ENCODE measurements at regions not wholly inside any gene's neighbourhood (a gene's known extent, or its start where the extent isn't known, plus 50 kb on each side); places are given as distances from the start of the nearest gene placed in this dataset.

DNA sequence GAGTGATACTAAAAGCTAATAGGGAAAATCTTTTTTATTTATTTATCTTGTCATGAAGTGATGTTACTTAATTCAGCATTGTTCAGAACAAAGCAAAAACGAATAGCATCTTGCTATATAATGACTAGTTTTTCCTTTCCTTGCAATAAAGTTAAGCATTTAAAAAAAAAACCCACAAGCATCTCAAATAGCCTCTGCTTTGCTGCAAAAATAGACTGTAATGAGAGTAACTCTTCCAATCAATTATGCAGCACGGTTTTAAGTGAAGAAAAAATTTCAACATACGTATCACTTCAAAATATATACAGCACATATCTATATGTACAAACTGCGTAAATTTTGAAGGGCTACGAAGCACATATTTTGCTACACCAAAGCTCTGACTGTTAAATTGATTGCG is 153.3 kb upstream of the VRK2 start:
- no peaks in the 10 kb centered on the region for H3K4me1 ChIP-seq (ENCODE audit: control insufficient read depth in 1 of 2, insufficient read depth in 2 of 2, low read depth in 1 of 2, low read length in 1 of 2)
- H3F3A ChIP-seq (replicated peaks; ENCODE audit: insufficient read depth), result no peaks in the 10 kb centered on the region
- ChIA-PET POLR2A (no interaction called here), CTCF (interaction anchor here (1.9 kb wide), 1 partner anchor 12 kb away, joined by 6 read pairs; no protein-coding TSS in a partner anchor)
- H3K9ac ChIP-seq, result no peak overlapping the region
- H3K27me3 ChIP-seq (ENCODE audit: insufficient read depth), result no peaks in the 10 kb centered on the region
- DNase-seq, result no peak
- H3K27ac ChIP-seq (ENCODE audit: low read depth in 2 of 2, low read length in 1 of 2), result no peak overlapping the region
- no peaks in the 10 kb centered on the region for H3K9me2 ChIP-seq
- 63% methylated on average over 6 of the region's 6 CpGs for WGBS (ENCODE audit: low lambda C conversion rate)
- H3K79me2 ChIP-seq (ENCODE audit: insufficient read depth), result no peaks in the 10 kb centered on the region
- no peak overlapping the region for H3K4me2 ChIP-seq
- TF ChIP-seq RCOR1 (IDR thresholded peaks at IDR 0.05; ENCODE audit: low read length), result no peak
- no peak for TF ChIP-seq MXI1 (IDR thresholded peaks at IDR 0.05; ENCODE audit: low read depth, low read length)
- TF ChIP-seq, protein P1, sequence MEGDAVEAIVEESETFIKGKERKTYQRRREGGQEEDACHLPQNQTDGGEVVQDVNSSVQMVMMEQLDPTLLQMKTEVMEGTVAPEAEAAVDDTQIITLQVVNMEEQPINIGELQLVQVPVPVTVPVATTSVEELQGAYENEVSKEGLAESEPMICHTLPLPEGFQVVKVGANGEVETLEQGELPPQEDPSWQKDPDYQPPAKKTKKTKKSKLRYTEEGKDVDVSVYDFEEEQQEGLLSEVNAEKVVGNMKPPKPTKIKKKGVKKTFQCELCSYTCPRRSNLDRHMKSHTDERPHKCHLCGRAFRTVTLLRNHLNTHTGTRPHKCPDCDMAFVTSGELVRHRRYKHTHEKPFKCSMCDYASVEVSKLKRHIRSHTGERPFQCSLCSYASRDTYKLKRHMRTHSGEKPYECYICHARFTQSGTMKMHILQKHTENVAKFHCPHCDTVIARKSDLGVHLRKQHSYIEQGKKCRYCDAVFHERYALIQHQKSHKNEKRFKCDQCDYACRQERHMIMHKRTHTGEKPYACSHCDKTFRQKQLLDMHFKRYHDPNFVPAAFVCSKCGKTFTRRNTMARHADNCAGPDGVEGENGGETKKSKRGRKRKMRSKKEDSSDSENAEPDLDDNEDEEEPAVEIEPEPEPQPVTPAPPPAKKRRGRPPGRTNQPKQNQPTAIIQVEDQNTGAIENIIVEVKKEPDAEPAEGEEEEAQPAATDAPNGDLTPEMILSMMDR (IDR thresholded peaks at IDR 0.05), result no peak
- TF ChIP-seq ELF1 (IDR thresholded peaks at IDR 0.05), result no peak
- TF ChIP-seq EP300 (IDR thresholded peaks at IDR 0.05; ENCODE audit: borderline replicate concordance in 1 of 2, low read depth in 1 of 2, low read length in 1 of 2), result no peak
- no peak for TF ChIP-seq NFIC (IDR thresholded peaks at IDR 0.05; ENCODE audit: borderline replicate concordance)
- TF ChIP-seq IRF3 (IDR thresholded peaks at IDR 0.05; ENCODE audit: low read depth, low read length), result no peak
- no peak for TF ChIP-seq MAX (IDR thresholded peaks at IDR 0.05; ENCODE audit: low read depth)
- TF ChIP-seq TAF1 (IDR thresholded peaks at IDR 0.05; ENCODE audit: borderline replicate concordance, low read depth, low read length), result no peak
- no peak for TF ChIP-seq USF1 (IDR thresholded peaks at IDR 0.05; ENCODE audit: borderline replicate concordance, low read depth)
- no peak for TF ChIP-seq CHD2 (IDR thresholded peaks at IDR 0.05; ENCODE audit: low read length, partially characterized antibody)
- no peak for TF ChIP-seq SMC3 (IDR thresholded peaks at IDR 0.05; ENCODE audit: low read depth, low read length)
- TF ChIP-seq MEF2A (IDR thresholded peaks at IDR 0.05; ENCODE audit: borderline replicate concordance, low read depth), result no peak
- H4K20me1 ChIP-seq (ENCODE audit: insufficient read depth), result no peaks in the 10 kb centered on the region
- H3K36me3 ChIP-seq (replicated peaks in 1 of 2; ENCODE audit: control insufficient read depth in 1 of 2, insufficient read depth in 2 of 2, low read length in 1 of 2), result no peaks in the 10 kb centered on the region
- no peaks in the 10 kb centered on the region for H3K9me3 ChIP-seq
- H3K4me3 ChIP-seq (ENCODE audit: low read depth in 2 of 2, low read length in 1 of 2), result no peak overlapping the region
- no peak overlapping the region for H2AFZ ChIP-seq (ENCODE audit: low read depth)

- Histone ChIP-seq H2AFZ (ENCODE audit: low read depth) (no peak overlapping the region), H3F3A (replicated peaks; ENCODE audit: insufficient read depth) (no peaks in the 10 kb centered on the region), H3K27me3 (ENCODE audit: insufficient read depth) (no peaks in the 10 kb centered on the region), H3K4me3 (ENCODE audit: low read depth in 2 of 2, low read length in 1 of 2) (no peak overlapping the region), H3K4me1 (ENCODE audit: control insufficient read depth in 1 of 2, insufficient read depth in 2 of 2, low read depth in 1 of 2, low read length in 1 of 2) (no peaks in the 10 kb centered on the region), H3K79me2 (ENCODE audit: insufficient read depth) (no peaks in the 10 kb centered on the region), H4K20me1 (ENCODE audit: insufficient read depth) (no peaks in the 10 kb centered on the region), H3K9me2 (no peaks in the 10 kb centered on the region), H3K36me3 (replicated peaks in 1 of 2; ENCODE audit: control insufficient read depth in 1 of 2, insufficient read depth in 2 of 2, low read length in 1 of 2) (no peaks in the 10 kb centered on the region), H3K4me2 (no peak overlapping the region), H3K9me3 (no peaks in the 10 kb centered on the region), H3K27ac (ENCODE audit: low read depth in 2 of 2, low read length in 1 of 2) (no peak overlapping the region), H3K9ac (no peak overlapping the region)
- 63% methylated on average over 1 of the region's 1 CpG for WGBS (ENCODE audit: low lambda C conversion rate)
- DNase-seq, result no peak
- POLR2A ChIA-PET, result no interaction called here
- CTCF ChIA-PET, result interaction anchor here (1.9 kb wide), 1 partner anchor 12 kb away, joined by 6 read pairs; no protein-coding TSS in a partner anchor
- TF ChIP-seq RXRA (IDR thresholded peaks at IDR 0.05; ENCODE audit: borderline replicate concordance, low read depth) (no peak), TAF1 (IDR thresholded peaks at IDR 0.05; ENCODE audit: borderline replicate concordance, low read depth, low read length) (no peak), SMC3 (IDR thresholded peaks at IDR 0.05; ENCODE audit: low read depth, low read length) (no peak), RAD21 (IDR thresholded peaks at IDR 0.05; ENCODE audit: low read length) (no peak), MEF2A (IDR thresholded peaks at IDR 0.05; ENCODE audit: borderline replicate concordance, low read depth) (no peak), CHD2 (IDR thresholded peaks at IDR 0.05; ENCODE audit: low read length, partially characterized antibody) (no peak), GATA2 (CRISPR knock-in tag; IDR thresholded peaks at IDR 0.05) (no peak), SIN3A (IDR thresholded peaks at IDR 0.05; ENCODE audit: borderline replicate concordance, low read depth, low read length) (no peak), RFX5 (IDR thresholded peaks at IDR 0.05; ENCODE audit: low read length) (no peak), NFIC (IDR thresholded peaks at IDR 0.05; ENCODE audit: borderline replicate concordance) (no peak)
- TF ChIP-seq, protein P2, sequence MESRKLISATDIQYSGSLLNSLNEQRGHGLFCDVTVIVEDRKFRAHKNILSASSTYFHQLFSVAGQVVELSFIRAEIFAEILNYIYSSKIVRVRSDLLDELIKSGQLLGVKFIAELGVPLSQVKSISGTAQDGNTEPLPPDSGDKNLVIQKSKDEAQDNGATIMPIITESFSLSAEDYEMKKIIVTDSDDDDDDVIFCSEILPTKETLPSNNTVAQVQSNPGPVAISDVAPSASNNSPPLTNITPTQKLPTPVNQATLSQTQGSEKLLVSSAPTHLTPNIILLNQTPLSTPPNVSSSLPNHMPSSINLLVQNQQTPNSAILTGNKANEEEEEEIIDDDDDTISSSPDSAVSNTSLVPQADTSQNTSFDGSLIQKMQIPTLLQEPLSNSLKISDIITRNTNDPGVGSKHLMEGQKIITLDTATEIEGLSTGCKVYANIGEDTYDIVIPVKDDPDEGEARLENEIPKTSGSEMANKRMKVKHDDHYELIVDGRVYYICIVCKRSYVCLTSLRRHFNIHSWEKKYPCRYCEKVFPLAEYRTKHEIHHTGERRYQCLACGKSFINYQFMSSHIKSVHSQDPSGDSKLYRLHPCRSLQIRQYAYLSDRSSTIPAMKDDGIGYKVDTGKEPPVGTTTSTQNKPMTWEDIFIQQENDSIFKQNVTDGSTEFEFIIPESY (IDR thresholded peaks at IDR 0.05; ENCODE audit: borderline replicate concordance, low read depth), result no peak
These were observed 152.8 kb upstream of the VRK2 start for GRCh38 chr2:57893786-57894185.
